CD4-positive, alpha-beta T cell treated with Interleukin-6 at 100 ng/mL for 8 hours (primary cell): ENCODE measurements at regions not wholly inside any gene's neighbourhood (a gene's known extent, or its start where the extent isn't known, plus 50 kb on each side); places are given as distances from the start of the nearest gene placed in this dataset.

Experiments
- DNase-seq: peaks from one replicate; pipeline ENCODE4 v3.0.0-alpha.2; 2020; ENCODE audit warnings: mixed read lengths, low spot score

DNA sequence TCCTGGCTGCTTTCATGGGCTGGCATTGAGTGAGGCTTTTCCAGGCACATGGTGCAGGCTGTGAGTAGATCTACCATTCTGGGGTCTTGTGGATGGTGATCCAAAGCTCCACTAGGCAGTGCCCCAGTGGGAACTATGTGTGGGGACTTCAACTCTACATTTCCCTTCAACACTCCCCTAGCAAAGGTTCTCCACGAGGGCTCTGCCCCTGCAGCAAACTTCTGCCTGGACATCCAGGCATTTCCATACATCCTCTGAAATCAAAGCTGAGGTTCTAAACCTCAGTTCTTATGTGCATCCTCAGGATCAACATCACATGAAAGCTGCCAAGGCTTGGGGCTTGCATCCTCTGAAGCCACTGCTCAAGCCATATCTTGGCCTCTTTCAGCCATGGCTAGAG, 282.9 kb upstream of the ZPLD1 start:
- no peak for DNase-seq

DNA sequence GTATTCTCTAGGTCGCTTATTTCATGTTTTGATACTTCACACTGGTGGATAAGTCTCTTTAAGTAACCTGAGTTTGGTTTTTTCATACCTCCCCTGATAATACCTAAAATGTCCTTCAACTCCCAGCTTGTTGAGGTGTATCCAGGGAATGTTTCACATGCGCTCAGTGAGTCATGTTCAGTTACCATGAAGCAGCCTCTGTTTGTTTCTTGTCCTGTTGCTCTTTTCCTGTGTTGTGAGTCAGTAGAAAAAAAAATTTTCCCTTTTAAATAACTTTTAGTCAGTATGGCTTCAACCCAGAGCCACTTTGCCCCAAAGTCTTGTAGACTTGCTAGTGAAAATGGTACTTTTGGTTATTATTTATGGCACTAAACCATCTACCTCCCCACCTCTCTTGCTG, 278.4 kb upstream of the ZPLD1 start:
- DNase-seq: no peak

DNA sequence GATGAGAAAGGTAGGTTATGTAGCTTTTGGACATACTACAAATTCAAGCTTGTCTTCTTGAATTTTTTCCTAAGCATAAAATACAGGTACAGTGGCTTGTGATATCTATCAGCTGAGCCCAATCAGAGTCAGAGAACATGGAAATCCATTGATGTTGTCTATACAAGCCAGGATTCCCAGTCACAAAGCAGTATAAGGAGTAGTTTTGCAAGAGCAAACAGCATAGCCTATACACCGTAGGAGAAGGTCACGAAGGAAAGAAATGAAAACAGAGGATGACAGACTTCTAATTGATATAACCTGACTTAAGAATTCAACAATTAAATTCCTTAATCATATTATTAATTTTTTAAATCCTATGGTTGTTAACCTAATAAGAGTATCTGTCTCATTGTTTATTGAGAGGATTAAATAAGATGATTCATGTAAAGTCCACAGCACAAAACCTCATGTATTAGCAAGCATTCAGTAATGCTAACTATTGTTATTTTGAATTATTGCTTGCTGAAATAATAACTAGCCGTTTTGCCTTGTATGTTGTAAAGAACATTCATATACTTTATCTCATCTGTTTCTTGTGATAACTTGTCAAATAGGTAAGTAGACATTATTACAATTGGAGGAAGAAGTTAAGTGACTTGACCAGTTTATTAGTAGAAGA, 276.6 kb upstream of the ZPLD1 start:
- no peak for DNase-seq

DNA sequence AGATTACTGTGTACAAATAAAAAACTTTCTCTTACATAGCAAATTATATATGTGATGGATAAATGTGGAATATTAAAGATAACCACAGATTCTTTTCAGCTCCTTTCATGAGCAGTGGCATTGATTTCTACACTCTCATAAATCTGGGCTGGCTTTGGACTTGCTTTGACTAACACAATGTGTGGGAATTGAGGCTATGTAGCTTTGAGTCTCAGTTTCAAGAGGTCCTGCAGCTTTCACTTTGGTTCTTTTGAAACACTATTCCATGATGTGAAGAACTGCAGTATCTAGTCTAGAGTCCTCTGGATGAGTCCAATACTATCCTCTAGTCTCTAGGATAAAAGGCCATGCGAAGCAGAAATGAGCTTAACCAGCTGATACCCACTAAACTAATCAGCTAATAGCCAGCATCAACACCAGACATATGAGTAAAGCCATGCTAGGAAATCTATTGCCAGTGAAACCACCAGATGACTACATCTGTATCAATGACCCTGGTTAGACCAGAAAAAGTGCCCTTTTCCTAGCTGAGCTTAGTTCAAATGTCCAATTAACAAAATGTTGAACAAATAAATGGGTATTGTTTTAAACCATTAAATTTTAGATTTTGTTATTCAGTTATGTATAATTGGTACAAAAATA, 274.9 kb upstream of the ZPLD1 start:
- no peak for DNase-seq

GRCh38 chr3:102161384-102162006, 273.3 kb upstream of the ZPLD1 start:
- no peak for DNase-seq

GRCh38 chr3:102162251-102162650, 272.6 kb upstream of the ZPLD1 start:
- DNase-seq: no peak

- no peak for DNase-seq
These were observed 271.6 kb upstream of the ZPLD1 start for GRCh38 chr3:102163039-102163817.

DNA sequence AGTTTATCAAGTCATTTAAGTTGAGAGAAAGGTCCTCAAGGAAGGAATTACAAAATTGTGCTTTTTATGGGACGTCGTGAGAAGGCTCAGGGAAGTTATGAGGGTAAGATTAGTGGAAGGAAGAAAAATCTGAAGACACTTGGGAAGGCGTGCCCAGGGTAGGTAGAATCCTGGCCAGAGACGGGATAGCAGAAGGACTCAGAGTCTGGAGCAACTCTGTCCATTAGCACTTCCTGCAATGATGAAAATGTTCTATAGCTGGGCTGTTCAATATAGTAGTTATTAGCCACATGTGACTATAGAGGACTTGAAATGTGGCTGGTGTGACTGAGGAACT, 271.0 kb upstream of the ZPLD1 start:
- no peak for DNase-seq

DNA sequence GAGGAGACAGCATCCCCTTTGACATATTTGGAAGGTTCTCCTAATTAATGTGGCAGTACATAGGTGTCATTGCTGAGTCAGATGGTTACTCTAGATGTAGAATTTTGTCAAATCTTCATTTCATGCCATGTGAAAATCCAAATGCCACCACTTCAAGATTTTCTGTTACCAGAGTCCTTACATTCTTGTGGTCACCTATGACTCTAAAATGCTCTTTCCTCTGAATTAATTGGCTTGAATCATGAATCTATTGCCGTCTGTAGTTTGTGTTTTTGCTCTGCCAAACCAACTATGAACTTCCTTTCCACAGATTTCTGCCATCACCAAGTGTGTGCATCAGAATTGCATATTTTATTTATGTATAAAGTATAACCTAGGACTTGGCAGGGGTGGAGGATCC, 269.4 kb upstream of the ZPLD1 start:
- DNase-seq: no peak

DNA sequence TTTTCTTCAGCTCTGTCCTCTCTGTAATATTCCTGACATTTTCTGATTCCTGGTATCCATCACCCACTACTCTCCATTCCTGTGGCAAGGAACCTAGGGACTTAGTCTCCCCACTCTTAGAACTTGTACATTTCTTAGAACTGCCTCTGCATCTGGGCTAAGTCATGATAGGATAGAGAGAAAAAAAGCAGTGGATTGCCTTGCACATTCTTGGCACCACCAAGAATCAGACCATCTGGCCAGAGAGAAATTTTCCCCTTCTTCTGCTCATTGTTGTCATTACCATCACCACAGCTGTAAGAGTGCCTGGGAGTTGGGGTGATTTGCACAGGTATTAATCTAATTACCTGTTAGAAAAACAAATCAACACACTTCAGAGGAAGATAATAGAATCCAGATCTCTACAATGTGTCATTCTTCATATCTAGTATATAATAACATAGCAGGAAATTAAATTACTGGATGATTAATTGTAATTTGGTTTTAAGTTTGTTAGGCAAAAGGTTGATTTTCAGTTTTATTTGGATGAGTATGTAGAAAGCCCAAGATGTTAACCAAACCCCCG, 264.8 kb upstream of the ZPLD1 start:
- DNase-seq: no peak

- no peak for DNase-seq
These were observed 264.3 kb upstream of the ZPLD1 start for GRCh38 chr3:102170545-102170944.

DNA sequence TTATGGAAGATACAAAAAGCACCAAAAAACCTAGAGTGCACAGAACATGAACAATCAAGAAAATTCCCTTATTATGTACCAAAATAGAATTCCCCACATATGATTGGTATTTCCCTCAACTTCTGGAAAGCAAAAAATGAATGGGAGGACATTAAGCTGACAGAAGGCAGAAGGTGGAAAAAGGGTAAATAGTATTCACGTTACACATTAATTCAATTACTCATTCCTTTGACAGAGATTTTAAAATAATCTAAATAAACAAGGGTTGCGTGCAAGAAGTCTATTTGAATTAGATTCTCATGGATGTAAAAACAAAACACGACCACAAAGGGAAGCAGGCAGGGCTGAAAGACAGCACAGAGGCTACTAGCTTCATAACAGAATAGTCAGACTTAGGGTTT, 260.5 kb upstream of the ZPLD1 start:
- DNase-seq: no peak

- no peak for DNase-seq
These were observed 259.9 kb upstream of the ZPLD1 start for GRCh38 chr3:102174832-102175374.

DNA sequence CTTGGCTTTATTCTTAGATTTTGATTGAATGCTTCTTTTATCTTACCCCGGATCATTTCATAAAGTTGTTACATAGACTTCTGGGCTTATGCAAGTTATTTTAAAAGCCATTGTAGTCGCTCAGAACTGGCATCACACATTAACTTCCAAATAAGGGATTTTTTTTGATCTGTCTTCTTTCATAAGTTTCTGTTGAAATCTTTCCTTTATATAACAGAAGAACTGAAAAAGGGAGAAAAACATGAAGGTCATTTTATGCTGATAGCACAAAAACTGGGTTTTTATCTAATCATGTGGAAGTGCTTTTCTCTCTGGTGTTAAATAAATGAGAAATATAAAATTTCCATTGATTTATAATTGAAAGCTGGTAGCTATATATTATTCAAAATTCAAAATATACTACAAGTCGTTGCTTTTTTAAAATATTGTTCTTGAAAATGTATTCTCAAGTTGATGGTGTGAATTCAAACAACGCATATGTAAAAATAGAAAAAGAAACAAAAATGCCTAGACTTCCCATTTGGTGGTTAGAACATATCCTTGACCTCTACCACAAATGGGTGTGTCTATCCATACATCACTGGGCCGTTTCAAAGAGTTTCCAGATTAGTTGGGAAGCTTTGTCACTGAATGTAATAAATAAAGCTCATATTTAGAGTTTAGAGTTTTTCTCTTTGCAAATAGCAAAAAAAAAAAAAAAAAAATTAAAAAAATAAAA, 258.3 kb upstream of the ZPLD1 start:
- no peak for DNase-seq

- no peak for DNase-seq
These were observed 257.6 kb upstream of the ZPLD1 start for GRCh38 chr3:102177075-102177755.

- DNase-seq: no peak
These were observed 256.0 kb upstream of the ZPLD1 start for GRCh38 chr3:102178817-102179216.

- DNase-seq: no peak
These were observed 255.3 kb upstream of the ZPLD1 start for GRCh38 chr3:102179326-102180177.

- peak; percentile 7 for DNase-seq
These were observed 254.4 kb upstream of the ZPLD1 start for GRCh38 chr3:102180280-102180931.

DNA sequence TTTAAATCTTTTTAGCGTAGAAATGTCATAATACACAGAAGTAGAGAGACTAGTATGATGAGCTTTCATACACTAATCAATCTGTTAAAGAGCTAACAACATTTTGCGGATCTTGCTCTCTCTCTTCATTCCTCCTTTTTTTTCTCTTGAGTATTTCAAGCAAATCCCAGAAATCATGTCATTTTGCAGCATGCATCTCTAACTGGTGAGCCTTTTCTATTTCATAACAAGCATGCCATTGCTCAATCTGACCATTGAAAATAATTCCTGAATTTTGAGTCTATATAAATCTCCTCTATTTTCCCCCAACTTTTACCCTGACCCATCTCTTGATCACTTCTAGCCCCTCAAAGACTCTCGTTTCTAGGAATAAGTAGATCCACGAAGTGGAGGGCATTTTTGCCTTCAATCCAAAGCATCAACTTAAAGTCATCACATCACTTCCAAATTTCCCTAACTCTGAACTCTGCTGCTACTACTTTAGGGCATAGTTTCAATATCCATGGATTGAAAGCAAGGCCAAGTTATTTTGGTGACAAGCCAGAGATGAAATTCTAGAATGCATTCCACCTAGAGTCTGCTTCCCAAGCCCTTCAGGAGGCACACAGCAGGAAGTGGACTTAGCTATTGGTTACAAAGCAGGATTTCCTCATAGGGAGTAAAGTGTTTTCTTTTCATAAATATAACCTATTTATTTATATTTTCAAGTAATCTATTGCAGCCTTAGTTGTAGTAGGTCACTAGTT, 253.5 kb upstream of the ZPLD1 start:
- no peak for DNase-seq
